GM19351 (cell line): ENCODE measurements at regions not wholly inside any gene's neighbourhood (a gene's known extent, or its start where the extent isn't known, plus 50 kb on each side); places are given as distances from the start of the nearest gene placed in this dataset.
"Not testable (repeated sequence)": the region's sequence is repeated elsewhere in the genome, so short reads cannot be mapped to it uniquely, and the experiment has no call there.

Experiments used
- ATAC-seq: cut with Tn5 transposase; IDR thresholded peaks from one replicate; pipeline ENCODE4 v1.9.1; 2021; ENCODE audit warnings: mild to moderate bottlenecking, moderate library complexity; ENCODE audit not compliant: unreplicated experiment

DNA sequence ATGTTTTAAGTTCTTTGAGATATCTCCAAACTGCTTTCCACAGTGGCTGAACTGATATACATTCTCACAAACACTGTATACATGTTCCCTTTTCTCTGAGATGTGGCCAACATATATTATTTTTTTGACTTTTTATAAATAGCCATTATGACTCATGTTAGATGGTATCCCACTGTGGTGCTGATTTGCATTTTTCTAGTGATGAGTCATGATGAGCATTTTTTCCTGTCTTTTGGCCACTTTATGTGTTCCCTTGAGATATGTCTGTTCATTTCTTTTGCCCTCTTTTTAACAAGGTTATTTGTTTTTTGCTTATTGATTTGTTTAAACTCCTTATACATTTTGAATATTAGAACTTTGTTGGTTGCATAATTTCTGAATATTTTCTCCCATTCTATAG lies 1055.1 kb downstream of the NXPH1 start:
- peak; percentile 53 for ATAC-seq

DNA sequence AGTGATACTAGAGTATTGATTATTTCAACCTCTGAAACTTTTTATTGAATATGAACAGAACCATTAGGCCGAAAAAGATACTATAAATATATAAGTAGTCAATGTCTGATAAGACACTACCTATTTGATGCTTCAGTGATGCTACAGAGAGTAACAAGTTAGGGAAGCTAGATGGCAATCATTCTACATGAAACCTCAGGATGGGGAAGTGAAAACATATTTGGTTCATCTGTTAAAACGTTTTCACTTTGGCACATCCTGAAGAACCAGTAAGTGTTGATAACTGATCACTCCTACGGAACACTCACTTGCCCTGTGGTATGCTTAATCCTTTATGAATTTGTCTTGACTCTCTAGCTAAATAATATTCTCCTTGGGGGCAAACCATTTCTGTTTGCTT lies 1064.9 kb downstream of the NXPH1 start:
- ATAC-seq, result peak; percentile 71

DNA sequence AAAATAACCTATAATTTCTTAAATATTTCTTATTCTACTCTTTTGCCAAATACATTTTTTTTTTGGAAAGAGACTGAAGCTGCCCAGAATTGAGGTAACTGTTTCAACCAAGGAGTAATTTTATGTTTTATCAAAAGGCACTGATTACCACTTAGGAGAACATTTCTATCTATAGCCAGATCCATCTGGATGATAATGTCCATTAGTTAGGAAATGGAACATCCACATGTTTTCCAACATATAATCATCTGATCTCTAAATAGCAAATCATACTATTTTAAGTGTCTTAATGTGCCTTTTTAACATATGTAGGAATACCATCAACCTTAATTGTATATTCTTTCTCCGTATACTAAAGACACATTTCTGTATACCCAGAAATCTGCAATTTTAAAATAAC lies 1068.9 kb downstream of the NXPH1 start:
- ATAC-seq, result no peak

DNA sequence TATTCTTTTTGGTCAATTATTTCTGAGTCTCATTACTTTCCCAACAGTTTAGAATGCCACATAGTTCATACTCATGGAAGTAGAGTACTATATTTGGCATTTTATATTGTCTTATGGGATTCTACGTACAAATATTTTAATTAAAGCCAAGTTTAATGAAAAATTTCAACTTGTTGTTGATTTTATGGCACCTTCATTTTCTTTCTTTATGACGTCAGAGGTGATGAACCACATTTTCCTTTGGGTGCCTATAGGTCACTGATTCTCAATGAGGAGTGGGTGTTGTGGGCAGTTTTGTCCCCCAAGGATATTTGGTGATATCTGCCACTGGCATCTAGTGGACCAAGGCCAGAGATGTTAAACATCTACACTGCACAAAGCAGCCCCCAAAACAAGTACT lies 1071.3 kb downstream of the NXPH1 start:
- ATAC-seq, result no peak

DNA sequence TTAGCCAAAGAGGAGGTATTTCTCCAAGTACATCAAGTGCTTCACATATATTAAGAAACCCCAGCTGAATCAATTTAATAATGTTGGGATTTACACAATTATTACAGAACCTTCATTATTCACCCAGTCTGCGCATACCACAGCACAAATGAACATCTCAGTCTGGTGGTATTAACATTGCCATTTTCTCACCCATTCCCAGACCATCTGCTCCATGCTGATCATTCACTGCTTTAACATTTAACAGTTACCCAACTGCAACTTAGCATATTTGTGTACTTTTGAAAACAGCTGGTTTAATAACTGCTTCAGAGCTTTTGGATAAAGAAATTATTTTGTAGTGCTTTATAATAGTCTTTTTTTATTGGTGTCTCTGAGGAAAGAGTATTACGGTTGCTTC lies 1072.1 kb downstream of the NXPH1 start:
- ATAC-seq, result no peak

DNA sequence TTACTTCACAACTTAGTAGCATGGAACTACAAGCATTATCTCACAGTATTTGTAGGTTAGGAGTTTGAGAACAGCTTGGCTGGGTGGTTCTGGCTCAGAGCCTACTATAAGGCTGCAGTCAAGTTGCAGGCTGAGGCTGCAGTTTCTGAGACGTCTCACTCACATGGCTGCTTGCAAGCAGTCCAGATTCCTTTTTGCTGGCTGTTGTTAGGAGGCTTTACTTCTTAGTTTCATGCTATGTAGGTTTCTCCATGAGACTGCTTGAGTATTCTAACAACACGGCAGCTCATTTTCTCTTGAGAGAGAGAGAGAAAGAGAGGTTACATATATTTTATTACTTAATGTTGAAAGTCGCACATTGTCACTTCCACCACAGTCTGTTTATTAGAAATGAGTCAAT lies 1073.9 kb downstream of the NXPH1 start:
- no peak for ATAC-seq

DNA sequence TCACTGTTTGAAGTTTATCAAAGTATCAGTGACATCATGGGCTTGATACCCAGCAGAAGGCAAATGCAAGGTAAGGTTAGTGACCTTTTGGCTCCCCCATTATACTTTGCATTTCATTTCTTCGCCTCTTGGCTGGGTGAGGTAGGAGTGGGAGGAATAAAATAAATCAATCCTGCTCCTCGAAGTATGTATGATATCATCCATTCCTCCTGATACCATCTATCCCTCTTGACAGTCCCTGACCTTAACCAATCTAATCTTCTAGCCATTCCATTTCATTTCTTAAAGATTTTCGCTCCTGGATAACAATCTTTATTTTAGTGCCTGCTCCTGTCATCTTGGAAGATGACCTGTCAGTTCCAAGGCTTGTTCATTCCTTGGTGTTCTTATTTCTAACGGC lies 1083.3 kb downstream of the NXPH1 start:
- no peak for ATAC-seq

DNA sequence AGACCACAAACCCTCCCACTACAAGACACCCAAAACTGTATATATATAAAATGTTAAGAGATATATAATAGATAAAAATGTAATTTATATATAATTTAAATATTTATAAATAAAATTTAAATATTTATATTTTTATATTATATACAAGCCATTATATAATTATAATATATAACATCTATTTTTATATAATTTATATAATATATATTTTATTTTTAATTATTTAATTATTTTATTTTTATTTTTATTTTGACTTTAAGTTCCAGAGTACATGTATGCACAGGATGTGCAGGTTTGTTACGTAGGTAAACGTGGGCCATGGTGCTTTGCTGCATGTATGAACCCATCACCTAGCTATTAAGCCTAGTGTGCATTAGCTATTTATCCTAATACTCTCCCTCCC lies 1090.2 kb downstream of the NXPH1 start:
- no peak for ATAC-seq

DNA sequence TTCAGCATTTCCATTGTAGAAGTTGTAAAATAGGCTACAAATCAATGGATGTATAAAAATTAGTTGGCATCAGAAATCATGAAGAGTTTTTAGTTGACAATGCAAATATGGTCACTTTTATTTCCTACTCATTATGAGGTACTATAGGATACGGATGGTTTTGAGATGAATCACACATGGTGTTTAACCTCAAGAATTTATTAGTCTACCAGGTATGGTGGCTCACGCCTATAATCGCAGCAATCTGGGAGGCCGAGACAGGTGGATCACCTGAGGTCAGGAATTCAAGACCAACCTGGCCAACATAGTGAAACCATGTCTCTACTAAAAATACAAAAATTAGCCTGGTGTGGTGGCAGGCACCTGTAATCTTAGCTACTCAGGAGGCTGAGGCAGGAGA lies 1119.0 kb downstream of the NXPH1 start:
- ATAC-seq, result not testable (repeated sequence)

DNA sequence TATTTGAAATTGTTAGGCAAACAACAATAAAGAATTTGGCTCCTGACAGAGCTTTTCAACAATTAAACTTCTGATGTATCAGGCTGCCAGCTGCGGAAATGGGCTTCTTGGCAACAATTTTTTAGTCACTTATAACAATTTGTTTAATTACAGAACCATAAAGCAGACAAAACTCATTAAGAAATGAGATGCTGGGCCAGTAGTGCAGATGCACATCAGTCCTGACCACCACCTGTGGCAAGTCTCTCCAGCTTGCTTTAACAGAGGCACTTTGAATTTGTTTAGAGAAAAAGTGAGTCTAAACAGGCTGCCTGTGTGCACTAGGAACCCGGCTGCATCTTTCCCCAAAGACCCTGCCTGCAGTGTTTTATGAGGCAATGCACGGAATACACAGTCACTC lies 1124.4 kb downstream of the NXPH1 start:
- ATAC-seq, result no peak

DNA sequence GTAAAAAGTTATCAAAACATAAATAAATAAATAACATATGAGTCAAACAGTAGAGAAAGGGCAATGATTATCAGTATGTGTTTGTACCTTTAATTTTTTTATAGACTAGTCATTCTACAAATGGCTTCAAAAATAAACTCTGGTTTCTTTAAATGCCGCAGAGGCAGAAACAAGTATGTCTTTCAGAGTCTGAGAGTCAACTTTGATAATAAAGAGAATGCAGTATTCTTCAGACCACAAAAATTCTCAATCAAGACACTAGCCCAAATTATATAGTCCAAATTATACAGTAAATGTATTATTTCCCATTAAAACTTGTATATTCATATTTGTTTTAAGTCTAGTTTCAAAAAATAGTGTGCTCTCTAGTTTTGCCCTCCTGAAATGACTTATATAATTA lies 1142.3 kb downstream of the NXPH1 start:
- no peak for ATAC-seq

DNA sequence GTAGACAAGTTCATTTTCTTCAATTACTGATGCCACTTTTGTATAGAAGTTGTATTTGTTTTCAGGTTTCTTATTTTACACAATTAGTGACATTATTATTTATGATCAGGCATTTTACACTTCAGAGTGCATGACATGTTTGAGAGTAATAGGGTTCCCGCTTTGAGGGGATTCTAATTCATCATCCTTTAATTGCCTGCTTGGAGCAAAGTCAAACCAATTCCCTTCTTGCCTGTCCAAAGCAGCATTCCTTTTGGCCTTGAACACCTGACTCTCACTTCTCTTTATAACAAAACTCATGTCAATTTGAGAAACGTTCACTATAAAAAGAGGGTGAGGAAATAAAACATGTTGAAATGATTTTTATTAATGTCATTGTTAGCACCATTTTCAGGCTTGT lies 1149.4 kb downstream of the NXPH1 start:
- ATAC-seq, result no peak

DNA sequence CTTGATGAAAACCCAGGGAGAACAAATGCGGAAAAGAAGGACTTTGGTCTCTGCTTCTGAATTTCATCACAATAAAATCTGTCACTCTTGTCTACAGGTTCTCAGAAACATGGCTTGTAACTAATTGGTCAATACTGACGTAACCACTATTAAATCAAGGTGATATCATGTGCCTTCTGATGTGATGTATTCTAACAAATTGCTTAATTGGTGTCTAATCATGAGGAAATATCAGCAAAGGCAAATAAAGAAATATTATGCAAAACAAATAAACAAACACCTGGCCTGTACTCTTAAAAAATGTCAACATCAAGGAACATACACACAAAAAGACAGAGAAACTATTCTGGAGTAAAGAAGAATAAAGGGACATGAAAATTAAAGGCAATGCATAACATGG lies 1165.0 kb downstream of the NXPH1 start:
- no peak for ATAC-seq

DNA sequence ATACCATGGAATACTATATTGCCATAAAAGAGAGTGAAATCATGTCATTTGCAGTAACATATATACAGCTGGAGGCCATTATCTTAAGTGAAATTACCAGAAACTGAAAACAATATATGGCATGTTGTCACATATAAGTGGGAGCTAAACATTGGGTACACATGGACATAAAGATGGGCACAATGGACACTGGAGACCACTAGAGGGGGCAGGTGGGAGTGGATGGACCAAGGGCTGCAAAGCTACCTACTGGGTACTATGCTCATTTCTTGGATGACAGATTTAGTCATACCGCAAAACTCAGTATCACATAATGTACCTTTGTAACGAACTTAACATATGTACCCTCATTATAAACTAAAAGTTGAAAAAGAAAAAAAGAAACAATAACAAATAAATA lies 1167.6 kb downstream of the NXPH1 start:
- no peak for ATAC-seq

DNA sequence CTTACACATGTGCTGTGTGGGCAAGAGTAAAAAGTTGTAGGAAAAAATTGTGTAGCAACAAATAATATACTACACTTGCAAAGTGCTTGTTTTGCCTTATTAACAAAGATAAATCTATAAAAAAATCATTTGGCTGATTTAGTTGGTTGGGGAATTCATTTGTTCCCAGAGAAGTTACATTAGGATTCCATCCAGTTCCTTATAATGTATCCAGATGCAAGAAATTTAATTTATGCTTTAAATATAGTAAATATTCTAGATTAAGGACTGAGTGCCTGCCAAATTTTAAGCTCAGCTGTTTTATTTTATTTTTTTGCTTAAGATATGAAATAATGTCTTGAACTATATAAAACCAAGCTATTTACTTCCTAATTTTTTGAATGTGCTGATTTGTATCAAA lies 1169.9 kb downstream of the NXPH1 start:
- ATAC-seq, result no peak

DNA sequence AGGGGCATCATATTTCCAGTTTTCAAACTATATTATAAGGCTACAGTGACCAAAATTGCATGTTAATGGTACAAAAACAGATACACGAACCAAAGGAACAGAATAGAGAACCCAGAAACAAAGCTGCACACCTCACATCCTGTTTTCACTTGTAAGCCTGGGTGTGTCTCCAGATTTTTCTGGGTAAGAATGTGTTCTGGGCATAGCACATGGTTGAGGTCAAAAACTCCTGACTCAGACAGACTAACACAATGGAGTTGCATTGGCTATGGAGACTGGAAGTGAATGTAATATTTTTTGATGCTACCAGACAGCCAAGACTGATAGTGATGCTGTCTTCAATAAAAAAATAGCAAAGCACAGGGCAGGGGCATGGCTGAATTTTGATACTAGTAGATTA lies 1175.2 kb downstream of the NXPH1 start:
- no peak for ATAC-seq

DNA sequence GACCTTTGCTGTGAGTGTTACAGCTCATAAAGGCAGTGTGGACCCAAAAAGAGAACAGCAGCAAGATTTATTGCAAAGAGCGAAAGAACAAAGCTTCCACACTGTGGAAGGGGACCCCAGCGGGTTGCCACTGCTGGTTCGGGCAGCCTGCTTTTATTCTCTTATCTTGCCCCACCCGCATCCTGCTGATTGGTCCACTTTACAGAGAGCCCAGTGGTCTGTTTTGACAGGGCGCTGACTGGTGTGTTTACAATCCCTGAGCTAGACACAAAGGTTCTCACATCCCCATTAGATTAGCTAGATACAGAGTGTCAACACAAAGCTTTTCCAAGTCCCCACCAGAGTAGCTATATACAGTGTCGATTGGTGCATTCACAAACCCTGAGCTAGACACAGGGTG lies 1187.5 kb downstream of the NXPH1 start:
- not testable (repeated sequence) for ATAC-seq

DNA sequence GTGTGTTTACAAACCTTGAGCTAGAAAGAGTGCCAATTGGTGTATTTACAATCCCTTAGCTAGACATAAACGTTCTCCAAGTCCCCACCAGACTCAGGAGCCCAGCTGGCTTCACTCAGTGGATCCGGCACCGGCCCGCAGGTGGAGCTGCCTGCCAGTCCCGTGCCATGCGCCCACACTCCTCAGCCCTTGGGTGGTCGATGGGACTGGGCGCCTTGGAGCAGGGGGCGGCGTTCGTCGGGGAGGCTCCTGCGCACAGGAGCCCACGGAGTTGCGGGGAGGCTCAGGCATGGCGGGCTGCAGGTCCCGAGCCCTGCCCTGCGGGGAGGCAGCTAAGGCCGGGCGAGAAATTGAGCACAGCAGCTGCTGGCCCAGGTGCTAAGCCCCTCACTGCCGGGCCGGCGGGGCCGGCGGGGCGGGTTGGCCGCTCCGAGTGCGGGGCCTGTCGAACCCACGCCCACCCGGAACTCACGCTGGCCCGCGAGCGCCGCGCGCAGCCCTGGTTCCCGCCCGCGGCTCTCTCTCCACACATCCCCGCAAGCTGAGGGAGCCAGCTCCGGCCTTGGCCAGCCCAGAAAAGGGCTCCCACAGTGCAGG lies 1188.0 kb downstream of the NXPH1 start:
- not testable (repeated sequence) for ATAC-seq

DNA sequence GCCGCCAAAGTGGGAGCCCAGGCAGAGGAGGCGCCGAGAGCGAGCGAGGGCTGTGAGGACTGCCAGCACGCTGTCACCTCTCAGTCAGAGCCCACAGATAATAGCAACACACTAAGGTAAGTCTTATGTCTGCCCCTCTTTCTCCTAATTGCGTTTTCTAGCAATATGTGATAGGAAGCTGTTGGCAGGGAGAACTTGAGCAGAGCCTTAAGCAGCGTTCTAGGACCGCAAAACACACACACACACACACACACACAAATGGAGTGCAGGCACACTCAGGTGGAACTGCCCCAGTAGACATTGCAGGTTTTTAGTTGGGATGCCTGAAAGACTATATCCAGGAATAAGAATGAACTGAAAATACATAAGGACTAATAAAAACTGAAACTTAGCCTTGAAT lies 1188.5 kb downstream of the NXPH1 start:
- ATAC-seq, result no peak

DNA sequence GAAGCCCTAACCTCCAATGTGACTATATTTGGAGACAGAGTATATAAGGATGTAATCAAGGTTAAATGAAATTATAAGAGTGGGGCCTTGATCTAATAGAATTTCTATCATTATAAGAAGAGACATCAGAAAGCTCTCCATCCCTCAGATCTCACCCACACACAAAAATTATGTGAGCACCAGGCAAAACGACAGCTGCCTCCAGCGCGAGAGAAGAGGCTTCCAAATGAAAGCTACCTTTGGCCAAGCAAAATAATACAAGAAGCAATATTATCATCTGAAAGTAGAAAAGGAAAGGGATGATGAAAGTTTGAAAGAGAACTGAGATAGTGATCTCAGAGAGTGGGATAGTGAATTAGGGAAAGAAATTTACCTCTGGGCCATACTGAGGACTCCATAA lies 1192.5 kb downstream of the NXPH1 start:
- no peak for ATAC-seq

DNA sequence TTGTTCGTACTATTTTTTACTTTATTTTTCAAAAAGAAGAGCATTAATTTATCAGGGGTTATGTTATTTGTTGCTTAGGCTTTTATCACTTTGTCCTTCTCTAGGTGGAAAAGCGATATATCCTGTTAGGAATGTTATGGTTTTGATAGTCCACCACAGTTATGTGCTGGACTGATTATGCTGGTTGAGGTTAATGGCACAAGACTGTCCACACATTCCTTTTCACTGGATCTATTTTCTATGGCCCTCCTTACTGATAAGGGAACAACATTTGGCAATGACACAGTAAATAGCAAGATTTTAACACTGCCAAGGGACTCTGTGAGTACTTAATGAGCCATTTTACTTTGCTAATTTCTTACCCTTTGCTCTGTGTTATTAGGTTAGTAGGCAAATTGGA lies 1212.3 kb downstream of the NXPH1 start:
- no peak for ATAC-seq

DNA sequence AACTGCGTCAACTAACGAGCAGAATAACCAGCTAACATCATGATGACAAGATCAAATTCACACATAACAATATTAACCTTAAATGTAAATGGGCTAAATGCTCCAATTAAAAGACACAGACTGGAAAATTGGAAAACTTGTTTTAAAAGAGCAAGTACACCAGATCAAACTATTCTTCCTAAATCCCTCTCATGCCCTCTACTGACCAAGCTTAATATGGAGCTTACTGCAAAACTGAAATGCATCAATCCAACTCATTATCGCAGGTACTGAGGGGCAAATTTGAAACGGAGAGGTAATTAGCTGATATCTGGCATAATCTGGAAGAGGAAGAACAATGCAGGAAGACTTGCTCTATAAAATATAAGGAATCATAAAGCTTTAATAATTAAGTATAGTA lies 1223.8 kb downstream of the NXPH1 start:
- no peak for ATAC-seq
